Parathyroid adenoma (tissue), 2 donors: ENCODE measurements at regions not wholly inside any gene's neighbourhood (a gene's known extent, or its start where the extent isn't known, plus 50 kb on each side); places are given as distances from the start of the nearest gene placed in this dataset.

Experiments used
- H2AFZ ChIP-seq: fragments of 300-600 bp; sonication (generic); one replicate; pipeline ENCODE4 v1.7.0; 2017; ENCODE audit warnings: antibody characterized with exemption, mild to moderate bottlenecking
- H3K27ac ChIP-seq: fragments of 300-600 bp; sonication (generic); one replicate; pipeline ENCODE4 v1.7.0; 2017
- H3K27me3 ChIP-seq: fragments of 300-600 bp; sonication (generic); one replicate; pipeline ENCODE4 v1.7.0; 2017; ENCODE audit warnings: low read length; ENCODE audit not compliant: control insufficient read depth, insufficient read depth
- H3K36me3 ChIP-seq: fragments of 300-600 bp; sonication (generic); one replicate; pipeline ENCODE4 v1.7.0; 2017; ENCODE audit warnings: low read length; ENCODE audit not compliant: control insufficient read depth, insufficient read depth
- H3K4me1 ChIP-seq: fragments of 300-600 bp; sonication (generic); one replicate; pipeline ENCODE4 v1.7.0; 2017; ENCODE audit warnings: control low read depth
- H3K4me2 ChIP-seq: fragments of 300-600 bp; sonication (generic); one replicate; pipeline ENCODE4 v1.7.0; 2017; ENCODE audit warnings: low read length
- H3K4me3 ChIP-seq: fragments of 300-600 bp; sonication (generic); one replicate; pipeline ENCODE4 v1.7.0; 2017; ENCODE audit warnings: low read depth, low read length
- H3K79me2 ChIP-seq: fragments of 300-600 bp; sonication (generic); one replicate; pipeline ENCODE4 v1.7.0; 2017; ENCODE audit warnings: control low read depth
- H3K9ac ChIP-seq: fragments of 300-600 bp; sonication (generic); one replicate; pipeline ENCODE4 v1.7.0; 2017; ENCODE audit warnings: mild to moderate bottlenecking
- H3K9me3 ChIP-seq: fragments of 300-600 bp; sonication (generic); one replicate; pipeline ENCODE4 v1.7.0; 2017; ENCODE audit warnings: low read length; ENCODE audit not compliant: control insufficient read depth
- TF ChIP-seq, protein P1 (sequence below): fragments of 300-600 bp; sonication (generic); IDR thresholded peaks from one replicate; pipeline ENCODE4 v1.7.0; 2017; ENCODE audit warnings: antibody characterized with exemption, mild to moderate bottlenecking
- donor health status: primary hyperparathyroidism.

- no peak overlapping the region for H3K4me3 ChIP-seq
- H3K4me2 ChIP-seq = no peak overlapping the region
- H3K27me3 ChIP-seq = no peaks in the 10 kb centered on the region
- TF ChIP-seq, protein P1, sequence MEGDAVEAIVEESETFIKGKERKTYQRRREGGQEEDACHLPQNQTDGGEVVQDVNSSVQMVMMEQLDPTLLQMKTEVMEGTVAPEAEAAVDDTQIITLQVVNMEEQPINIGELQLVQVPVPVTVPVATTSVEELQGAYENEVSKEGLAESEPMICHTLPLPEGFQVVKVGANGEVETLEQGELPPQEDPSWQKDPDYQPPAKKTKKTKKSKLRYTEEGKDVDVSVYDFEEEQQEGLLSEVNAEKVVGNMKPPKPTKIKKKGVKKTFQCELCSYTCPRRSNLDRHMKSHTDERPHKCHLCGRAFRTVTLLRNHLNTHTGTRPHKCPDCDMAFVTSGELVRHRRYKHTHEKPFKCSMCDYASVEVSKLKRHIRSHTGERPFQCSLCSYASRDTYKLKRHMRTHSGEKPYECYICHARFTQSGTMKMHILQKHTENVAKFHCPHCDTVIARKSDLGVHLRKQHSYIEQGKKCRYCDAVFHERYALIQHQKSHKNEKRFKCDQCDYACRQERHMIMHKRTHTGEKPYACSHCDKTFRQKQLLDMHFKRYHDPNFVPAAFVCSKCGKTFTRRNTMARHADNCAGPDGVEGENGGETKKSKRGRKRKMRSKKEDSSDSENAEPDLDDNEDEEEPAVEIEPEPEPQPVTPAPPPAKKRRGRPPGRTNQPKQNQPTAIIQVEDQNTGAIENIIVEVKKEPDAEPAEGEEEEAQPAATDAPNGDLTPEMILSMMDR = no peak
- H3K36me3 ChIP-seq = no peaks in the 10 kb centered on the region
- H3K9me3 ChIP-seq = no peaks in the 10 kb centered on the region
- H3K79me2 ChIP-seq = no peaks in the 10 kb centered on the region
- no peak overlapping the region for H3K27ac ChIP-seq
- H3K4me1 ChIP-seq = no peaks in the 10 kb centered on the region
- no peak overlapping the region for H2AFZ ChIP-seq
- H3K9ac ChIP-seq = no peak overlapping the region
Observed at GRCh38 chr5:133785182-133785581, 172.8 kb upstream of the FSTL4 start.

DNA sequence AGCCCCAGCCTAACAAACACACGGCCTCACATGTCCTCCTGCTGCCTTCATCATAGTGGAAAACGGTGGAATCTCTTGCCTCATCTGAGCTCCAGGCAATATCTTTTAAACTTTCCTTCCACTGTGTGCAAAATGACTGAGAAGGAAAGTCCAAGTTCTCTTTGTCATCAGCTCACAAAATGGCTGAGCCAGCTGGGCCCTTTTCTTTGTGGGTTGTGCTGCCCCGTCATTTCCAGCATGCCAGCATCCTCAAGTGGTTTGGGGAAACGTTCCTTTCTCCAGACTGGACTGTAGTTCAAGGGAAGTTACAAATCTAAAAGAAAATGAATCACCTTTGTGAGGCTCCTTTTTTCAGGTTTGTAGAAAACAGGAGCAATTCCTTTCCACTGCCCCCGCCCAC lies 171.1 kb upstream of the FSTL4 start:
- no peaks in the 10 kb centered on the region for H3K4me1 ChIP-seq
- H3K27me3 ChIP-seq = no peaks in the 10 kb centered on the region
- TF ChIP-seq, protein P1 = no peak
- no peak overlapping the region for H2AFZ ChIP-seq
- no peaks in the 10 kb centered on the region for H3K79me2 ChIP-seq
- H3K9me3 ChIP-seq = no peaks in the 10 kb centered on the region
- no peaks in the 10 kb centered on the region for H3K36me3 ChIP-seq
- H3K4me3 ChIP-seq = no peak overlapping the region
- H3K4me2 ChIP-seq = no peak overlapping the region
- no peak overlapping the region for H3K9ac ChIP-seq
- H3K27ac ChIP-seq = no peak overlapping the region

DNA sequence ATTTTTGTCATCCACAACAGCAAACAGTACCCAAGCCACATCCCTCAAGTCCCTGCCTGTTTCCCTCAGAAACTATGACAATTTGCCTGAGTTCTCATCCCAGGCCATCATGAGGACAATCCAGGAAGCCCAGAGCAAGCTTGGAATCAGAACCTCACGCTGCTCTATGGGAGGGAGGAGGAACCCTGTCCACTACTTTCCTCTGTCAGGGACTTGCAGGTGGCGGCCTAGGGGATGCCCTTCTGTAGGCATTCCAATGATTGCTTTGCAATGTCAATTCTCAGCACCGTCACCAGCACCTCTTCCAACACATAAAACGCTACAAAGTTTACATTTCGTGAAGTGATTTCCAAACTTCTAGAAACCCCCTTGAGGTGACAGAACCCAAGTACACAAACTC lies 170.4 kb upstream of the FSTL4 start:
- Histone ChIP-seq H3K27me3 (no peaks in the 10 kb centered on the region), H3K36me3 (no peaks in the 10 kb centered on the region), H3K9ac (no peak overlapping the region), H3K4me3 (no peak overlapping the region), H3K4me2 (no peak overlapping the region), H3K27ac (no peak overlapping the region), H3K4me1 (no peaks in the 10 kb centered on the region), H2AFZ (no peak overlapping the region), H3K79me2 (no peaks in the 10 kb centered on the region), H3K9me3 (no peaks in the 10 kb centered on the region)
- TF ChIP-seq, protein P1 = no peak

GRCh38 chr5:133781436-133782225 lies 169.3 kb upstream of the FSTL4 start:
- Histone ChIP-seq H3K9me3 (no peaks in the 10 kb centered on the region), H3K4me1 (no peaks in the 10 kb centered on the region)

More at GRCh38 chr5:133781436-133782225, 169.3 kb upstream of the FSTL4 start:
- Histone ChIP-seq H3K79me2 (no peaks in the 10 kb centered on the region), H3K27me3 (no peaks in the 10 kb centered on the region), H3K4me3 (no peak overlapping the region), H3K36me3 (no peaks in the 10 kb centered on the region), H3K27ac (no peak overlapping the region), H3K9ac (no peak overlapping the region), H2AFZ (no peak overlapping the region), H3K4me2 (no peak overlapping the region)
- TF ChIP-seq, protein P1 = no peak
